HL-60 (cell line): ENCODE measurements at regions not wholly inside any gene's neighbourhood (a gene's known extent, or its start where the extent isn't known, plus 50 kb on each side); places are given as distances from the start of the nearest gene placed in this dataset.

ENCODE experiments used
- DNase-seq, 2 experiments: peaks; one replicate each; pipeline ENCODE4 v3.0.0-alpha.2; 2010 to 2020; ENCODE audit warnings: low read depth in 1 of 2, low spot score in 1 of 2
- H3K27ac ChIP-seq: fragments of 250-450 bp; sonication (Bioruptor Pico); replicated peaks from 2 replicates; pipeline ENCODE4 v1.5.1; 2020; ENCODE audit warnings: mild to moderate bottlenecking, moderate library complexity
- H3K27me3 ChIP-seq: fragments of 250-450 bp; sonication (Bioruptor Pico); 2 replicates; pipeline ENCODE4 v1.5.1; 2021; ENCODE audit warnings: mild to moderate bottlenecking, moderate library complexity; ENCODE audit not compliant: insufficient read depth, poor library complexity, severe bottlenecking
- H3K4me3 ChIP-seq: replicated peaks from 2 replicates; pipeline ENCODE4 v1.5.1; 2011; ENCODE audit warnings: mild to moderate bottlenecking, control low read depth, low read length; ENCODE audit not compliant: insufficient read depth
- CTCF ChIP-seq: IDR thresholded peaks from one replicate; pipeline ENCODE4 v1.5.1; 2011; ENCODE audit warnings: low read length, control low read depth, inconsistent platforms; ENCODE audit not compliant: insufficient read depth
- GABPA ChIP-seq: IDR thresholded peaks from 2 replicates; pipeline ENCODE4 v1.6.1; 2012; ENCODE audit warnings: low read depth
- POLR2AphosphoS5 ChIP-seq: IDR thresholded peaks from 2 replicates; pipeline ENCODE4 v1.6.1; 2012; ENCODE audit warnings: low read depth
- REST ChIP-seq: IDR thresholded peaks from 2 replicates; pipeline ENCODE4 v1.6.1; 2012; ENCODE audit warnings: low read depth; ENCODE audit not compliant: insufficient replicate concordance
- SPI1 ChIP-seq: IDR thresholded peaks from 2 replicates; pipeline ENCODE4 v1.6.1; 2012; ENCODE audit warnings: low read depth, mild to moderate bottlenecking, borderline replicate concordance

DNA sequence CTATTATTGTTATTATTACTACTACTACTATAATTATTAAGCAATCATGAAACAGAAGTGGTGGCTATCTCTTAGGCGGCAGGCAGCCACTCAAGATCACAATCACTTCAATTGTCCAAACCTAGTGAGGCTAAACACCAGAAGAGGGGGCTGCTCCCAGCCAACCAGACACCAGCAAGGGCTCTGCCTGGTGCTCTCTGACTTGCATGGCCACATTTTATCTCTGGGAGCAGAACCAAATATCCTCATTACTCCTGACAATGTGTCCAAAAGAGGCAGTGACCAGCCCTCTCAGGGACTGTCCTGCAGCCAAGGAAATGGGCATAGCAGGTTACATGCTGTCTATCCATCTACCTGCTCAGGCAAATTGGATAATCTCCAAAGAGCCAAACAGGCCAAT lies 187.4 kb upstream of the PDE1C start:
- Histone ChIP-seq H3K27ac (no peak overlapping the region), H3K4me3 (no peak overlapping the region), H3K27me3 (no peaks in the 10 kb centered on the region)
- no peak for DNase-seq
- TF ChIP-seq REST (no peak), CTCF (no peak), POLR2AphosphoS5 (no peak), GABPA (no peak), SPI1 (no peak)

- DNase-seq, result no peak
- Histone ChIP-seq H3K27me3 (no peaks in the 10 kb centered on the region), H3K27ac (no peak overlapping the region), H3K4me3 (no peak overlapping the region)
- no peak for TF ChIP-seq POLR2AphosphoS5
- TF ChIP-seq GABPA, result no peak
- TF ChIP-seq CTCF, result no peak
These were observed 186.6 kb upstream of the PDE1C start for GRCh38 chr7:32256811-32257210.

- Histone ChIP-seq H3K27ac (no peak overlapping the region), H3K4me3 (no peak overlapping the region), H3K27me3 (no peaks in the 10 kb centered on the region)
- no peak for DNase-seq
- TF ChIP-seq REST, result no peak
- no peak for TF ChIP-seq POLR2AphosphoS5
- TF ChIP-seq GABPA, result no peak
- TF ChIP-seq SPI1, result no peak
- no peak for TF ChIP-seq CTCF
These were observed 186.2 kb upstream of the PDE1C start for GRCh38 chr7:32256376-32256775.

GRCh38 chr7:32255036-32255435 lies 184.8 kb upstream of the PDE1C start:
- Histone ChIP-seq H3K4me3 (no peak overlapping the region), H3K27ac (no peak overlapping the region), H3K27me3 (no peaks in the 10 kb centered on the region)
- TF ChIP-seq POLR2AphosphoS5 (no peak), SPI1 (no peak), GABPA (no peak)
- DNase-seq, result no peak
